Neural progenitor cell (in vitro differentiated cells): ENCODE measurements at regions not wholly inside any gene's neighbourhood (a gene's known extent, or its start where the extent isn't known, plus 50 kb on each side); places are given as distances from the start of the nearest gene placed in this dataset.
"Not testable (repeated sequence)": the region's sequence is repeated elsewhere in the genome, so short reads cannot be mapped to it uniquely, and the experiment has no call there.

Experiments used
- DNase-seq: peaks from one replicate; pipeline ENCODE4 v3.0.0-alpha.2; 2016; ENCODE audit warnings: low spot score
- H2AFZ ChIP-seq: fragments of 200-600 bp; sonication (generic); replicated peaks from 2 replicates; pipeline ENCODE4 v1.6.1; 2016; ENCODE audit warnings: antibody characterized with exemption
- H3F3A ChIP-seq: fragments of 200-600 bp; sonication (generic); 2 replicates; pipeline ENCODE4 v1.6.1; 2016; ENCODE audit warnings: antibody characterized with exemption, low read depth
- H3K27ac ChIP-seq: fragments of 200-600 bp; sonication (generic); 2 replicates; pipeline ENCODE4 v1.5.1; 2016; ENCODE audit warnings: mild to moderate bottlenecking
- H3K27me3 ChIP-seq: fragments of 200-600 bp; sonication (generic); 2 replicates; pipeline ENCODE4 v1.6.1; 2016; ENCODE audit warnings: mild to moderate bottlenecking, moderate library complexity
- H3K36me3 ChIP-seq: fragments of 200-600 bp; sonication (generic); 2 replicates; pipeline ENCODE4 v1.5.1; 2016
- H3K4me1 ChIP-seq: fragments of 200-600 bp; sonication (generic); 2 replicates; pipeline ENCODE4 v1.6.1; 2016; ENCODE audit warnings: mixed run types
- H3K4me2 ChIP-seq: fragments of 200-600 bp; sonication (generic); 2 replicates; pipeline ENCODE4 v1.6.1; 2016
- H3K4me3 ChIP-seq: fragments of 200-600 bp; sonication (generic); 2 replicates; pipeline ENCODE4 v1.5.1; 2016
- H3K79me2 ChIP-seq: fragments of 200-600 bp; sonication (generic); 2 replicates; pipeline ENCODE4 v1.6.1; 2016; ENCODE audit warnings: low read depth
- H3K9ac ChIP-seq: fragments of 200-600 bp; sonication (generic); 2 replicates; pipeline ENCODE4 v1.6.1; 2016
- H3K9me3 ChIP-seq: fragments of 200-600 bp; sonication (generic); 2 replicates; pipeline ENCODE4 v1.5.1; 2016; ENCODE audit warnings: low read depth
- H4K20me1 ChIP-seq: fragments of 200-600 bp; sonication (generic); 2 replicates; pipeline ENCODE4 v1.6.1; 2016; ENCODE audit warnings: low read depth
- H3K27ac Mint-ChIP-seq: 3 replicates; pipeline ENCODE4 v1.8.0; 2021; ENCODE audit warnings: mixed read lengths
- H3K27me3 Mint-ChIP-seq: 2 replicates; pipeline ENCODE4 v1.8.0; 2022; ENCODE audit warnings: low read depth, mild to moderate bottlenecking, inconsistent platforms, moderate library complexity, mixed read lengths; ENCODE audit not compliant: insufficient read depth
- H3K36me3 Mint-ChIP-seq: 3 replicates; pipeline ENCODE4 v1.8.0; 2021; ENCODE audit warnings: mixed read lengths
- H3K4me1 Mint-ChIP-seq: 3 replicates; pipeline ENCODE4 v1.8.0; 2021; ENCODE audit warnings: mixed read lengths
- H3K4me3 Mint-ChIP-seq: 3 replicates; pipeline ENCODE4 v1.8.0; 2021; ENCODE audit warnings: mild to moderate bottlenecking, moderate library complexity, mixed read lengths
- H3K9me3 Mint-ChIP-seq: 3 replicates; pipeline ENCODE4 v1.8.0; 2020; ENCODE audit warnings: mixed read lengths
- CTCF ChIP-seq: fragments of 200-600 bp; sonication (generic); IDR thresholded peaks from 2 replicates; pipeline ENCODE4 v1.5.1; 2017; ENCODE audit warnings: antibody characterized with exemption, mild to moderate bottlenecking
- EZH2 ChIP-seq: fragments of 200-600 bp; sonication (generic); IDR thresholded peaks from 2 replicates; pipeline ENCODE4 v1.6.1; 2017; ENCODE audit warnings: antibody characterized with exemption, mild to moderate bottlenecking, moderate library complexity
- EZH2phosphoT487 ChIP-seq: fragments of 200-600 bp; sonication (generic); IDR thresholded peaks from 2 replicates; pipeline ENCODE4 v1.6.1; 2017; ENCODE audit warnings: antibody characterized with exemption

GRCh38 chr4:110412354-110413065 is 63.4 kb upstream of the ENPEP start:
- H3K9me3 Mint-ChIP-seq = peaks cover 19% of the 10 kb centered on the region
- Histone ChIP-seq H4K20me1 (no peaks in the 10 kb centered on the region), H3K4me1 (peaks cover 16% of the 10 kb centered on the region), H3K4me2 (peak overlapping the region; percentile 96), H3K9me3 (no peaks in the 10 kb centered on the region), H3K27me3 (peaks cover 38% of the 10 kb centered on the region), H3K27ac (no peak overlapping the region), H3K36me3 (no peaks in the 10 kb centered on the region), H3K79me2 (no peaks in the 10 kb centered on the region), H3K9ac (no peak overlapping the region), H3F3A (peaks cover 11% of the 10 kb centered on the region), H2AFZ (no peak overlapping the region), H3K4me3 (no peak overlapping the region)
- H3K27ac Mint-ChIP-seq = no peak overlapping the region
- no peak for DNase-seq
- TF ChIP-seq EZH2 = no peak
- TF ChIP-seq CTCF = no peak
- TF ChIP-seq EZH2phosphoT487 = no peak
- peaks cover 2% of the 10 kb centered on the region for H3K27me3 Mint-ChIP-seq
- no peak overlapping the region for H3K4me3 Mint-ChIP-seq
- H3K4me1 Mint-ChIP-seq = peaks cover 17% of the 10 kb centered on the region
- H3K36me3 Mint-ChIP-seq = no peaks in the 10 kb centered on the region

- DNase-seq = peak; percentile 77
- H3K4me1 Mint-ChIP-seq = peaks cover 17% of the 10 kb centered on the region
- H3K27ac Mint-ChIP-seq = peak overlapping the region; percentile 97
- Histone ChIP-seq H3K4me1 (peaks cover 16% of the 10 kb centered on the region), H3K9ac (no peak overlapping the region), H2AFZ (peak overlapping the region; percentile 53), H3K36me3 (no peaks in the 10 kb centered on the region), H3K9me3 (no peaks in the 10 kb centered on the region), H4K20me1 (no peaks in the 10 kb centered on the region), H3K79me2 (no peaks in the 10 kb centered on the region), H3K27me3 (peaks cover 38% of the 10 kb centered on the region), H3K4me2 (peak overlapping the region; percentile 96), H3F3A (peaks cover 11% of the 10 kb centered on the region), H3K27ac (peak overlapping the region; percentile 72), H3K4me3 (peak overlapping the region; percentile 62)
- peak overlapping the region; percentile 87 for H3K4me3 Mint-ChIP-seq
- no peaks in the 10 kb centered on the region for H3K36me3 Mint-ChIP-seq
- H3K9me3 Mint-ChIP-seq = peaks cover 15% of the 10 kb centered on the region
- peaks cover 2% of the 10 kb centered on the region for H3K27me3 Mint-ChIP-seq
- TF ChIP-seq EZH2 (no peak), CTCF (no peak), EZH2phosphoT487 (peak; percentile 62)
These were observed 64.4 kb upstream of the ENPEP start for GRCh38 chr4:110411574-110412011.

GRCh38 chr4:110410853-110411573 is 64.9 kb upstream of the ENPEP start:
- Mint-ChIP-seq H3K4me1 (peaks cover 17% of the 10 kb centered on the region), H3K27ac (peak overlapping the region; percentile 97), H3K9me3 (peaks cover 15% of the 10 kb centered on the region), H3K4me3 (peak overlapping the region; percentile 87)
- H4K20me1 ChIP-seq, H3K36me3 Mint-ChIP-seq, H3K27me3 Mint-ChIP-seq, H3K79me2 ChIP-seq, H3K36me3 ChIP-seq, DNase-seq, H3K9ac ChIP-seq, H3K9me3 ChIP-seq: not testable (repeated sequence)
- Histone ChIP-seq H3K27ac (peak overlapping the region; percentile 72), H2AFZ (peak overlapping the region; percentile 53), H3K4me1 (peaks cover 16% of the 10 kb centered on the region), H3K27me3 (peaks cover 38% of the 10 kb centered on the region), H3K4me2 (peak overlapping the region; percentile 96), H3F3A (peaks cover 11% of the 10 kb centered on the region), H3K4me3 (peak overlapping the region; percentile 62)

GRCh38 chr4:110400086-110400485 is 75.9 kb upstream of the ENPEP start:
- Mint-ChIP-seq H3K4me3 (no peak overlapping the region), H3K9me3 (no peaks in the 10 kb centered on the region), H3K36me3 (no peaks in the 10 kb centered on the region), H3K4me1 (no peaks in the 10 kb centered on the region), H3K27ac (no peak overlapping the region), H3K27me3 (peaks cover 2% of the 10 kb centered on the region)
- no peak overlapping the region for H3K27ac ChIP-seq
- no peak overlapping the region for H3K9ac ChIP-seq
- no peak overlapping the region for H3K4me2 ChIP-seq
- no peaks in the 10 kb centered on the region for H4K20me1 ChIP-seq
- TF ChIP-seq EZH2phosphoT487 (no peak), EZH2 (no peak), CTCF (no peak)
- H3K79me2 ChIP-seq = no peaks in the 10 kb centered on the region
- DNase-seq = no peak
- no peaks in the 10 kb centered on the region for H3K36me3 ChIP-seq
- no peak overlapping the region for H2AFZ ChIP-seq
- no peak overlapping the region for H3K4me3 ChIP-seq
- no peaks in the 10 kb centered on the region for H3K9me3 ChIP-seq
- H3K4me1 ChIP-seq = peaks cover 3% of the 10 kb centered on the region
- H3K27me3 ChIP-seq = no peaks in the 10 kb centered on the region
- no peaks in the 10 kb centered on the region for H3F3A ChIP-seq

GRCh38 chr4:110399046-110399445 is 76.9 kb upstream of the ENPEP start:
- H3K27me3 Mint-ChIP-seq, H3K4me1 ChIP-seq, H3K4me3 ChIP-seq, H3K4me3 Mint-ChIP-seq, H3K9ac ChIP-seq, H3K9me3 ChIP-seq, H3K36me3 ChIP-seq, H3K79me2 ChIP-seq, H3K27me3 ChIP-seq, H3K27ac Mint-ChIP-seq, H3K4me2 ChIP-seq, H3K36me3 Mint-ChIP-seq, DNase-seq, H3K9me3 Mint-ChIP-seq, H3K27ac ChIP-seq, H3F3A ChIP-seq, H4K20me1 ChIP-seq, H3K4me1 Mint-ChIP-seq: not testable (repeated sequence)
- peak overlapping the region; percentile 57 for H2AFZ ChIP-seq
